HepG2 (cell line): ENCODE measurements at regions not wholly inside any gene's neighbourhood (a gene's known extent, or its start where the extent isn't known, plus 50 kb on each side); places are given as distances from the start of the nearest gene placed in this dataset.

Source experiments
- ATAC-seq: fragments of 200-7000 bp; cut with Tn5 transposase; 3 replicates; pipeline ENCODE4 v1.9.1; 2020; ENCODE audit warnings: mild to moderate bottlenecking, moderate library complexity
- BruUV-seq: library from RNA; stranded (reverse); fragments of 400-500 nt; replicated peaks from 2 replicates; lab custom pipeline; 2021; lab: Mats Ljungman, UMichigan
- CTCF ChIA-PET: fragments of 300-600 bp; formaldehyde crosslinking; extraction: SDS; loops from one replicate; lab custom pipeline; 2021; ENCODE audit warnings: low total read pairs, inconsistent platforms, low intra/inter-chr PET ratio; lab: Yijun Ruan, JAX
- POLR2A ChIA-PET: fragments of 350-600 bp; sonication (Branson Sonifier 250); formaldehyde crosslinking; loops from one replicate; lab custom pipeline; 2020; ENCODE audit warnings: antibody characterized with exemption, inconsistent platforms; lab: Yijun Ruan, JAX
- DNase-seq: peaks from one replicate; pipeline ENCODE4 v3.0.0-alpha.2; 2015; ENCODE audit warnings: low spot score
- FAIRE-seq: peaks from 3 replicates; lab custom pipeline; 2011; peaks lifted over from hg19 to GRCh38; lab: Jason Lieb, UNC
- H2AFZ ChIP-seq: one replicate; pipeline ENCODE4 v1.6.1; 2011; ENCODE audit warnings: low read length, inconsistent platforms
- H3K27ac ChIP-seq: fragments of 300-600 bp; 3 replicates; pipeline ENCODE4 v1.8.0; 2011; ENCODE audit warnings: mixed run types, mild to moderate bottlenecking, mixed read lengths, low read length, inconsistent platforms; ENCODE audit not compliant: insufficient read depth; ENCODE audit errors: extremely low read length
- H3K27me3 ChIP-seq, 2 experiments: fragments of 200-600 bp in 1 of 2; 2 replicates in 1 of 2; 3 replicates in 1 of 2; pipeline versions ENCODE4 v1.6.0 to v1.8.0; 2011; ENCODE audit warnings: low read length in 2 of 2, mild to moderate bottlenecking in 2 of 2, moderate library complexity in 2 of 2, inconsistent platforms in 1 of 2; ENCODE audit not compliant: insufficient read depth in 2 of 2, control insufficient read depth in 1 of 2
- H3K36me3 ChIP-seq, 2 experiments: fragments of 200-600 bp in 1 of 2; replicated peaks in 1 of 2; 2 replicates in 1 of 2; 3 replicates in 1 of 2; pipeline versions ENCODE4 v1.5.1 to v1.8.0; 2011; ENCODE audit warnings: low read length in 2 of 2, inconsistent platforms in 1 of 2; ENCODE audit not compliant: insufficient read depth in 2 of 2, control insufficient read depth in 1 of 2
- H3K4me1 ChIP-seq: 2 replicates; pipeline ENCODE4 v1.5.1; 2012; ENCODE audit warnings: low read length, inconsistent platforms; ENCODE audit not compliant: insufficient read depth
- H3K4me2 ChIP-seq: 2 replicates; pipeline ENCODE4 v1.6.0; 2011; ENCODE audit warnings: low read depth, low read length, inconsistent platforms
- H3K4me3 ChIP-seq, 3 experiments: fragments of 200-600 bp in 1 of 3; sonication (generic), shearing (Covaris generic) in 1 of 3; replicated peaks in 1 of 3; 2 replicates each; pipeline ENCODE4 v1.5.1; 2011 to 2016; ENCODE audit warnings: low read length in 3 of 3, inconsistent platforms in 2 of 3, low read depth in 2 of 3, mild to moderate bottlenecking in 2 of 3, control low read depth in 1 of 3, mixed read lengths in 1 of 3; ENCODE audit not compliant: insufficient read depth in 1 of 3
- H3K79me2 ChIP-seq: one replicate; pipeline ENCODE4 v1.6.1; 2011; ENCODE audit warnings: low read length, inconsistent platforms; ENCODE audit not compliant: insufficient read depth
- H3K9ac ChIP-seq: 2 replicates; pipeline ENCODE4 v1.6.0; 2011; ENCODE audit warnings: mild to moderate bottlenecking, low read depth, low read length, inconsistent platforms; ENCODE audit not compliant: insufficient read depth
- H3K9me3 ChIP-seq: 2 replicates; pipeline ENCODE4 v1.5.1; 2012; ENCODE audit warnings: mild to moderate bottlenecking, low read length
- H4K20me1 ChIP-seq: 2 replicates; pipeline ENCODE4 v1.6.0; 2011; ENCODE audit warnings: inconsistent platforms, mild to moderate bottlenecking, low read length, moderate library complexity; ENCODE audit not compliant: insufficient read depth
- ATRX ChIP-seq: sonication (generic); formaldehyde crosslinking; IDR thresholded peaks from 2 replicates; pipeline ENCODE4 v1.4.0; 2020; ENCODE audit warnings: missing genetic modification reagents, borderline replicate concordance
- CAMTA2 ChIP-seq: sonication (generic); formaldehyde crosslinking; IDR thresholded peaks from 2 replicates; pipeline ENCODE4 v1.4.0; 2020; ENCODE audit warnings: mild to moderate bottlenecking, missing genetic modification reagents, borderline replicate concordance
- ESRRA ChIP-seq: sonication (generic); formaldehyde crosslinking; IDR thresholded peaks from 2 replicates; pipeline ENCODE4 v1.5.1; 2020; ENCODE audit warnings: mild to moderate bottlenecking, low read depth, missing genetic modification reagents
- ETV6 ChIP-seq: sonication (generic); formaldehyde crosslinking; conservative IDR thresholded peaks from 2 replicates; pipeline ENCODE4 v1.4.0; 2020; ENCODE audit warnings: missing genetic modification reagents
- HHEX ChIP-seq: IDR thresholded peaks from 2 replicates; pipeline ENCODE4 v1.6.1; 2016; ENCODE audit warnings: control low read depth
- KDM6A ChIP-seq: IDR thresholded peaks from 2 replicates; pipeline ENCODE4 v1.6.1; 2016; ENCODE audit warnings: low read depth
- KMT2A ChIP-seq: sonication (generic); formaldehyde crosslinking; IDR thresholded peaks from 2 replicates; pipeline ENCODE4 v1.4.0; 2020; ENCODE audit warnings: missing genetic modification reagents
- LCORL ChIP-seq, 2 experiments: fragments of 450-650 bp in 1 of 2; sonication (generic) in 1 of 2; formaldehyde crosslinking in 1 of 2; IDR thresholded peaks; 2 replicates each; pipeline versions ENCODE4 v1.5.0 to v1.6.1; 2017 to 2020; ENCODE audit warnings: antibody characterized with exemption in 1 of 2, missing genetic modification reagents in 1 of 2
- MEIS2 ChIP-seq: sonication (generic); formaldehyde crosslinking; IDR thresholded peaks from 2 replicates; pipeline ENCODE4 v1.9.0; 2021; ENCODE audit warnings: mild to moderate bottlenecking, missing genetic modification reagents
- POLR2AphosphoS2 ChIP-seq: IDR thresholded peaks from 2 replicates; pipeline ENCODE4 v1.6.1; 2011; ENCODE audit warnings: low read depth, low read length, improper control_type of control experiment
- XBP1 ChIP-seq: sonication (generic); formaldehyde crosslinking; IDR thresholded peaks from 2 replicates; pipeline ENCODE4 v1.5.0; 2020; ENCODE audit warnings: missing genetic modification reagents
- ZNF263 ChIP-seq: sonication (generic); formaldehyde crosslinking; IDR thresholded peaks from 2 replicates; pipeline ENCODE4 v1.4.0; 2020; ENCODE audit warnings: missing genetic modification reagents
- ZNF441 ChIP-seq: sonication (generic); formaldehyde crosslinking; IDR thresholded peaks from 2 replicates; pipeline ENCODE4 v1.7.0; 2021; ENCODE audit warnings: missing genetic modification reagents, borderline replicate concordance
- WGBS: methylation state at CpG from one replicate; pipeline ENCODE4 v1.1.6; 2017; ENCODE audit warnings: low lambda C conversion rate; 5-methylcytosine and 5-hydroxymethylcytosine counted together
- in situ Hi-C: cut with HindIII; loops from 2 replicates; pipeline ENCODE4 v1.10.0; 2017; ENCODE audit warnings: low pct_unique_long_range_greater_than_20kb; ENCODE audit not compliant: extremely low pct_ligation_motif_present
- intact Hi-C: fragments of 100-400 bp; cut with micrococcal nuclease; formaldehyde crosslinking; loops from one replicate; pipeline ENCODE4 v1.10.0; 2022; ENCODE audit not compliant: unreplicated experiment
- TF ChIP-seq, protein P1 (sequence below): sonication (generic); formaldehyde crosslinking; IDR thresholded peaks from 2 replicates; pipeline ENCODE4 v1.5.0; 2020; ENCODE audit warnings: missing genetic modification reagents, mild to moderate bottlenecking, borderline replicate concordance
- TF ChIP-seq, protein P2 (sequence below): sonication (generic); formaldehyde crosslinking; conservative IDR thresholded peaks from 2 replicates; pipeline ENCODE4 v1.4.0; 2020; ENCODE audit warnings: missing genetic modification reagents

DNA sequence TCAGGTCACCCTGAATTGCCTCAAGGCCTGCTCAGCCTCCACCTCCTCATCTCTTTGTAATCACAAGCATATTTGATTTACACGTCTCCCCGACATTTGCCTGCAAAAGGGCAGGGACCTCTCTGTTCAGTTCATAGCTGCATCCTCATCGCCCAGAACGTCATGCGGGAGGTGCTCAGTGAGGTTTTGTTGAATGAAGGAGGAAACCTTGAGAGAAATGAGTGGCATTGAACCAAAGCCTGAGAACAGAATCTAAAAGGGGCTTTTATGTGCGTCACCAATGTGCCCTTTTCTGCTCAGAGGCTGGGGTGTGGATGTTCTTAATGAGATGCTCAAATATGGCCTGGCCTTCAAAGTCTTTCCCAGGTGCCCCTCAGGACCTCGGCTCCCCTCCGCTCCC lies 50.0 kb upstream of the LHX5 start:
- no peak for FAIRE-seq
- 5% methylated on average over 8 of the region's 8 CpGs for WGBS

More for the DNA sequence above, 50.0 kb upstream of the LHX5 start:
- Histone ChIP-seq H3K36me3 (no peaks in the 10 kb centered on the region), H3K27me3 (peaks cover 5 to 38% of the 10 kb centered on the region in 2 experiments; a peak in 4 of 5 replicates), H3K9me3 (no peaks in the 10 kb centered on the region), H3K9ac (no peak overlapping the region), H3K4me2 (no peak overlapping the region), H3K79me2 (no peaks in the 10 kb centered on the region), H3K4me1 (no peaks in the 10 kb centered on the region), H2AFZ (no peak overlapping the region), H4K20me1 (no peaks in the 10 kb centered on the region), H3K27ac (no peak overlapping the region), H3K4me3 (no peak overlapping the region)
- ATAC-seq (no peak), DNase-seq (no peak)
- no TSS peak for BruUV-seq
- ChIA-PET CTCF (no interaction called here), POLR2A (no interaction called here)
- no peak for TF ChIP-seq MEIS2 (CRISPR knock-in tag)
- no peak for TF ChIP-seq ZNF263 (CRISPR knock-in tag)
- TF ChIP-seq CAMTA2 (CRISPR knock-in tag), result no peak
- TF ChIP-seq, protein P1, sequence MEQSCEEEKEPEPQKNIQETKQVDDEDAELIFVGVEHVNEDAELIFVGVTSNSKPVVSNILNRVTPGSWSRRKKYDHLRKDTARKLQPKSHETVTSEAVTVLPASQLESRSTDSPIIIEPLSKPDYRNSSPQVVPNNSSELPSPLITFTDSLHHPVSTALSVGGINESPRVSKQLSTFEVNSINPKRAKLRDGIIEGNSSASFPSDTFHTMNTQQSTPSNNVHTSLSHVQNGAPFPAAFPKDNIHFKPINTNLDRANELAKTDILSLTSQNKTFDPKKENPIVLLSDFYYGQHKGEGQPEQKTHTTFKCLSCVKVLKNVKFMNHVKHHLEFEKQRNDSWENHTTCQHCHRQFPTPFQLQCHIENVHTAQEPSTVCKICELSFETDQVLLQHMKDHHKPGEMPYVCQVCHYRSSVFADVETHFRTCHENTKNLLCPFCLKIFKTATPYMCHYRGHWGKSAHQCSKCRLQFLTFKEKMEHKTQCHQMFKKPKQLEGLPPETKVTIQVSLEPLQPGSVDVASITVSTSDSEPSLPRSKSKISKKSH, result no peak
- no peak for TF ChIP-seq ESRRA (CRISPR knock-in tag)
- TF ChIP-seq ZNF441 (CRISPR knock-in tag), result no peak
- no peak for TF ChIP-seq ATRX (CRISPR knock-in tag)
- no peak for TF ChIP-seq HHEX (CRISPR knock-in tag)
- no peak for TF ChIP-seq POLR2AphosphoS2
- TF ChIP-seq XBP1 (CRISPR knock-in tag), result no peak
- no peak for TF ChIP-seq KDM6A (CRISPR knock-in tag)
- TF ChIP-seq KMT2A (CRISPR knock-in tag), result no peak
- TF ChIP-seq ETV6 (CRISPR knock-in tag), result no peak
- no peak for TF ChIP-seq LCORL (IDR thresholded peaks at IDR 0.05)
- no peak for TF ChIP-seq LCORL (CRISPR knock-in tag; IDR thresholded peaks at IDR 0.05)
- TF ChIP-seq, protein P2, sequence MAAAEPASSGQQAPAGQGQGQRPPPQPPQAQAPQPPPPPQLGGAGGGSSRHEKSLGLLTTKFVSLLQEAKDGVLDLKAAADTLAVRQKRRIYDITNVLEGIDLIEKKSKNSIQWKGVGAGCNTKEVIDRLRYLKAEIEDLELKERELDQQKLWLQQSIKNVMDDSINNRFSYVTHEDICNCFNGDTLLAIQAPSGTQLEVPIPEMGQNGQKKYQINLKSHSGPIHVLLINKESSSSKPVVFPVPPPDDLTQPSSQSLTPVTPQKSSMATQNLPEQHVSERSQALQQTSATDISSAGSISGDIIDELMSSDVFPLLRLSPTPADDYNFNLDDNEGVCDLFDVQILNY (CRISPR knock-in tag), result no peak
- in situ Hi-C loops, result no loop called here
- intact Hi-C loops, result no loop called here
